HG02884 (cell line): ENCODE measurements at regions not wholly inside any gene's neighbourhood (a gene's known extent, or its start where the extent isn't known, plus 50 kb on each side); places are given as distances from the start of the nearest gene placed in this dataset.

Source experiments
- ATAC-seq: cut with Tn5 transposase; IDR thresholded peaks from one replicate; pipeline ENCODE4 v1.9.1; 2021; ENCODE audit warnings: mild to moderate bottlenecking, moderate library complexity; ENCODE audit not compliant: unreplicated experiment

GRCh38 chr21:38938343-38938742, 132.6 kb downstream of the ETS2 start:
- ATAC-seq, result no peak

GRCh38 chr21:38937844-38938243, 132.1 kb downstream of the ETS2 start:
- ATAC-seq, result no peak

- ATAC-seq, result no peak
These were observed 131.6 kb downstream of the ETS2 start for GRCh38 chr21:38937286-38937790.

GRCh38 chr21:38936240-38936639, 130.5 kb downstream of the ETS2 start:
- no peak for ATAC-seq

- ATAC-seq, result no peak
These were observed 128.0 kb downstream of the ETS2 start for GRCh38 chr21:38933731-38934130.

GRCh38 chr21:38931291-38931690, 125.6 kb downstream of the ETS2 start:
- ATAC-seq, result no peak

- ATAC-seq, result no peak
These were observed 125.1 kb downstream of the ETS2 start for GRCh38 chr21:38930853-38931252.

GRCh38 chr21:38930066-38930465, 124.3 kb downstream of the ETS2 start:
- no peak for ATAC-seq

GRCh38 chr21:38929652-38930051, 123.9 kb downstream of the ETS2 start:
- no peak for ATAC-seq

GRCh38 chr21:38929142-38929541, 123.4 kb downstream of the ETS2 start:
- no peak for ATAC-seq

- ATAC-seq, result no peak
These were observed 122.0 kb downstream of the ETS2 start for GRCh38 chr21:38927776-38928175.

GRCh38 chr21:38925923-38926322, 120.2 kb downstream of the ETS2 start:
- ATAC-seq, result no peak

GRCh38 chr21:38925478-38925877, 119.7 kb downstream of the ETS2 start:
- ATAC-seq, result no peak

GRCh38 chr21:38924954-38925353, 119.2 kb downstream of the ETS2 start:
- ATAC-seq, result no peak

GRCh38 chr21:38923429-38923828, 117.7 kb downstream of the ETS2 start:
- ATAC-seq, result no peak

- ATAC-seq, result no peak
These were observed 116.9 kb downstream of the ETS2 start for GRCh38 chr21:38922474-38923235.

- ATAC-seq, result no peak
These were observed 116.0 kb downstream of the ETS2 start for GRCh38 chr21:38921511-38922251.

- ATAC-seq, result no peak
These were observed 115.1 kb downstream of the ETS2 start for GRCh38 chr21:38920631-38921398.

GRCh38 chr21:38918607-38919346, 113.0 kb downstream of the ETS2 start:
- ATAC-seq, result no peak

GRCh38 chr21:38917043-38917774, 111.5 kb downstream of the ETS2 start:
- ATAC-seq, result no peak
